CD14-positive monocyte (primary cell): ENCODE measurements at regions not wholly inside any gene's neighbourhood (a gene's known extent, or its start where the extent isn't known, plus 50 kb on each side); places are given as distances from the start of the nearest gene placed in this dataset.

Source experiments
- DNase-seq, 3 donors: peaks; one replicate each; pipeline ENCODE4 v3.0.0-alpha.2; 2011 to 2022
- H2AFZ ChIP-seq: 2 replicates; pipeline ENCODE4 v1.6.0; 2012; ENCODE audit warnings: mild to moderate bottlenecking, low read depth, low read length, inconsistent platforms; ENCODE audit not compliant: insufficient read depth, poor library complexity, severe bottlenecking
- H3K27ac ChIP-seq, 2 donors: 1 replicate in 1 of 2; 2 replicates in 1 of 2; pipeline ENCODE4 v1.5.1; 2012 to 2013; ENCODE audit warnings: low read length in 2 of 2, control low read depth in 1 of 2, inconsistent platforms in 1 of 2, low read depth in 1 of 2, mild to moderate bottlenecking in 1 of 2
- H3K27me3 ChIP-seq, 2 donors: one replicate each; pipeline versions ENCODE4 v1.6.0 to v1.6.1; 2011 to 2013; ENCODE audit warnings: low read length in 2 of 2; ENCODE audit not compliant: control insufficient read depth in 2 of 2, insufficient read depth in 2 of 2
- H3K36me3 ChIP-seq, 2 donors: replicated peaks in 1 of 2; 1 replicate in 1 of 2; 2 replicates in 1 of 2; pipeline versions ENCODE4 v1.5.1 to v1.6.1; 2012 to 2013; ENCODE audit warnings: low read length in 2 of 2, control low read depth in 1 of 2, inconsistent platforms in 1 of 2, mild to moderate bottlenecking in 1 of 2; ENCODE audit not compliant: insufficient read depth in 2 of 2, control insufficient read depth in 1 of 2
- H3K4me1 ChIP-seq, 2 donors: 1 replicate in 1 of 2; 2 replicates in 1 of 2; pipeline versions ENCODE4 v1.5.1 to v1.6.1; 2012 to 2013; ENCODE audit warnings: low read length in 2 of 2, control low read depth in 1 of 2, inconsistent platforms in 1 of 2, mild to moderate bottlenecking in 1 of 2, moderate library complexity in 1 of 2; ENCODE audit not compliant: insufficient read depth in 2 of 2, control insufficient read depth in 1 of 2
- H3K4me2 ChIP-seq: replicated peaks from 2 replicates; pipeline ENCODE3; 2012; ENCODE audit warnings: low read length, moderate library complexity, mild to moderate bottlenecking; ENCODE audit not compliant: poor library complexity, severe bottlenecking; ENCODE audit errors: extremely low read depth
- H3K4me3 ChIP-seq, 3 experiments: fragments of 200-600 bp in 1 of 3; sonication (generic) in 1 of 3; replicated peaks in 1 of 3; 1 replicate in 2 of 3; 2 replicates in 1 of 3; pipeline ENCODE4 v1.5.1; 2011 to 2013; ENCODE audit warnings: low read length in 3 of 3, mild to moderate bottlenecking in 3 of 3, control low read depth in 2 of 3, low read depth in 2 of 3, inconsistent platforms in 1 of 3, moderate library complexity in 1 of 3
- H3K79me2 ChIP-seq: 2 replicates; pipeline ENCODE4 v1.6.0; 2012; ENCODE audit warnings: mild to moderate bottlenecking, control low read depth, inconsistent platforms, low read length, moderate library complexity; ENCODE audit not compliant: insufficient read depth
- H3K9ac ChIP-seq: 2 replicates; pipeline ENCODE4 v1.6.0; 2017; ENCODE audit warnings: low read length, mild to moderate bottlenecking; ENCODE audit not compliant: insufficient read depth, poor library complexity, severe bottlenecking
- H3K9me3 ChIP-seq, 2 donors: replicated peaks in 1 of 2; 1 replicate in 1 of 2; 2 replicates in 1 of 2; pipeline versions ENCODE4 v1.5.1 to v1.6.1; 2012 to 2013; ENCODE audit warnings: low read length in 2 of 2, control low read depth in 1 of 2; ENCODE audit not compliant: control insufficient read depth in 1 of 2, insufficient read depth in 1 of 2
- H4K20me1 ChIP-seq: 2 replicates; pipeline ENCODE4 v1.6.0; 2012; ENCODE audit warnings: mild to moderate bottlenecking, low read length, control low read depth, moderate library complexity; ENCODE audit not compliant: insufficient read depth
- H3K27ac Mint-ChIP-seq, 7 donors: one replicate each; pipeline ENCODE4 v1.8.0; 2020; ENCODE audit warnings: mild to moderate bottlenecking in 7 of 7, mixed read lengths in 7 of 7, moderate library complexity in 6 of 7, inconsistent platforms in 2 of 7
- H3K27me3 Mint-ChIP-seq, 3 donors: one replicate each; pipeline ENCODE4 v1.8.0; 2021 to 2022; ENCODE audit warnings: low read depth in 3 of 3, mild to moderate bottlenecking in 3 of 3, mixed read lengths in 3 of 3, moderate library complexity in 3 of 3, inconsistent platforms in 1 of 3
- H3K36me3 Mint-ChIP-seq, 2 donors: one replicate each; pipeline ENCODE4 v1.8.0; 2020; ENCODE audit warnings: mixed read lengths in 2 of 2, inconsistent platforms in 1 of 2, mild to moderate bottlenecking in 1 of 2
- H3K4me1 Mint-ChIP-seq: one replicate; pipeline ENCODE4 v1.8.0; 2020; ENCODE audit warnings: mild to moderate bottlenecking, mixed read lengths
- H3K4me3 Mint-ChIP-seq, 2 donors: one replicate each; pipeline ENCODE4 v1.8.0; 2020; ENCODE audit warnings: mild to moderate bottlenecking in 2 of 2, mixed read lengths in 2 of 2, moderate library complexity in 1 of 2
- H3K9me3 Mint-ChIP-seq, 7 donors: one replicate each; pipeline ENCODE4 v1.8.0; 2020 to 2022; ENCODE audit warnings: mixed read lengths in 7 of 7, mild to moderate bottlenecking in 6 of 7, moderate library complexity in 6 of 7, inconsistent platforms in 2 of 7
- CTCF ChIP-seq: fragments of 200-600 bp; IDR thresholded peaks from one replicate; pipeline ENCODE4 v1.8.0; 2022; ENCODE audit warnings: antibody characterized with exemption, mild to moderate bottlenecking
- WGBS: methylation state at CpG from one replicate; pipeline ENCODE4 v1.1.5; 2013; ENCODE audit warnings: missing lambda C conversion rate; ENCODE audit not compliant: insufficient coverage; 5-methylcytosine and 5-hydroxymethylcytosine counted together
- intact Hi-C, 2 donors: fragments of 100-400 bp; cut with micrococcal nuclease; formaldehyde crosslinking; loops; one replicate each; pipeline versions ENCODE4 v1.15.0 to v1.15.1; 2023

- Mint-ChIP-seq H3K4me3 (no peak overlapping the region), H3K4me1 (no peaks in the 10 kb centered on the region), H3K27me3 (no peaks in the 10 kb centered on the region), H3K9me3 (peaks cover 2 to 14% (median 4%) of the 10 kb centered on the region in 7 donors), H3K27ac (no peak overlapping the region), H3K36me3 (no peaks in the 10 kb centered on the region)
- H3K4me3 ChIP-seq = no peak overlapping the region
- no peak overlapping the region for H3K9ac ChIP-seq
- no peak overlapping the region for H2AFZ ChIP-seq
- no peaks in the 10 kb centered on the region for H3K36me3 ChIP-seq
- no peak for TF ChIP-seq CTCF
- no peak overlapping the region for H3K27ac ChIP-seq
- no peaks in the 10 kb centered on the region for H4K20me1 ChIP-seq
- no peak for DNase-seq
- H3K9me3 ChIP-seq = peaks cover 13 to 16% of the 10 kb centered on the region in 2 donors
- H3K79me2 ChIP-seq = no peaks in the 10 kb centered on the region
- no peak overlapping the region for H3K4me2 ChIP-seq
- intact Hi-C loops = no loop called here
- H3K4me1 ChIP-seq = no peaks in the 10 kb centered on the region
- H3K27me3 ChIP-seq = no peaks in the 10 kb centered on the region
- WGBS = 93% methylated on average over 2 of the region's 3 CpGs
Measured at GRCh38 chr13:63367522-63368198, 1952.0 kb upstream of the PCDH20 start.

- intact Hi-C loops = no loop called here
- H3K27me3 Mint-ChIP-seq = peaks cover 0 to 1% (median 0%) of the 10 kb centered on the region in 3 donors
- DNase-seq = no peak
- H3K4me3 ChIP-seq = no peak overlapping the region
- H3K27ac ChIP-seq = no peak overlapping the region
- no peaks in the 10 kb centered on the region for H3K27me3 ChIP-seq
- no peaks in the 10 kb centered on the region for H3K4me1 ChIP-seq
- H3K9me3 Mint-ChIP-seq = peaks cover 2 to 16% (median 4%) of the 10 kb centered on the region in 7 donors
- H3K9ac ChIP-seq = no peak overlapping the region
- no peak overlapping the region for H2AFZ ChIP-seq
- no peaks in the 10 kb centered on the region for H4K20me1 ChIP-seq
- H3K9me3 ChIP-seq = peaks cover 13 to 16% of the 10 kb centered on the region in 2 donors
- no peaks in the 10 kb centered on the region for H3K4me1 Mint-ChIP-seq
- H3K27ac Mint-ChIP-seq = no peak overlapping the region
- H3K36me3 ChIP-seq = no peaks in the 10 kb centered on the region
- no peak for TF ChIP-seq CTCF
- no peak overlapping the region for H3K4me3 Mint-ChIP-seq
- H3K4me2 ChIP-seq = no peak overlapping the region
- no peaks in the 10 kb centered on the region for H3K36me3 Mint-ChIP-seq
- no peaks in the 10 kb centered on the region for H3K79me2 ChIP-seq
Measured at GRCh38 chr13:63364159-63364558, 1948.5 kb upstream of the PCDH20 start.
